DMS 273 treated with DMSO at 0.1 percent for 48 hours (cell line): ENCODE measurements at regions not wholly inside any gene's neighbourhood (a gene's known extent, or its start where the extent isn't known, plus 50 kb on each side); places are given as distances from the start of the nearest gene placed in this dataset.
"Not testable (repeated sequence)": the region's sequence is repeated elsewhere in the genome, so short reads cannot be mapped to it uniquely, and the experiment has no call there.

ENCODE experiments used
- DNase-seq: peaks from one replicate; lab custom pipeline; 2025; lab: John Stamatoyannopoulos, UW

DNA sequence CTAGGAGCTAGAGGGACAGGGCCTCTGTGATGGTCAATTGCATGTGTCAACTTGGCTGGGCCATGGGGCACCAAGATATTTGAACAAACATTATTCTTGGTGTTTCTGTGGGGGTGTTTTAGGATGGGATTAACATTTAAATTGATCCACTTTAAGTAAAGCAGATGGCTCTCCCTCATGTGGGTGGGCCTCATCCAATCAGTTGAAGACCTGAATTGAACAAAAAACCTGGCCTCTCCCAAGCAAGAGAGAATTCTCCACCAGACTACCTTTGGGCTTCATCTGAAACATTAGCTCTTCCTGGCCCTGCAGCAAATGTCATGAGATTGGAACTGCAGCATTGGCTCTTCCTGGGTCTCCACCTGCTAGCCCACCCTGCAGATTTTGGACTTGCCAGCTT lies 207.1 kb upstream of the ATP6AP2 start:
- DNase-seq, result no peak

DNA sequence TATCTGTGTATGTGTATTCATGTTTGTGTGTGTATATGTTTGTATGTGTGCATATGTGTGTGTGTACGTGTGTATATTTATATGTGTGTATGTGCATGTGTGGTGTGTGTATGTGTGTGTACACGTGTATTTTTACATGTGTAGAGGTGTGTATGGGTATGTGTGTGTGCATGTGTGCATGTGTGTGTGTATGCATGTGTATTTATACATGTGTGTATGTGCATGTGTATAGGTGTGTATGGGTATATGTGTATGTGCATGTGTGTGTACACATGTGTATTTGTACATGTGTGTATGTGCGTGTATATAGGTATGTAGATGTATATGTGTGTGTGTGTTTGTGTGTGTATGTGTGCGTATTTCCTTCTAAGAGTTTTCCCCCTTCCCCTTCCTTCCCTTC lies 207.7 kb upstream of the ATP6AP2 start:
- no peak for DNase-seq

DNA sequence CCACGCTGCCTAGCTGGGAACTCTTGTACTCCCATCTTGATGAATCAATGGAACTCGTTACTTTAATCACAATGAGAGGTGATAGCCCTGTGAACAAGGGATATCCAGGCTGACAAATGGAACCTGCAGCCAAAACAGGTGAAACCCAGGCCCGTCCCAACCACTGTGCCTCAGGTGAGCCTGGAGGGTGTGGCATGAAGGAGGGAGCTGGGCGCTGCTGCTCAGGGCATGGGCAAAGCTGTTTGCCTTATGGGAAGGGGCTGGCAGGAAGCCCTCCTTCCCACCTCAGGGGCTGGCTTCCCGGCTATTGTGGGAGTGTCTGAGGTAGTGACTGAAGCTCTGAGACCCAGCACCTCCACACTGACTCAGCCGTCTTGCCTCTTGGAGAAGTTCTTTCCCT lies 209.4 kb upstream of the ATP6AP2 start:
- no peak for DNase-seq

DNA sequence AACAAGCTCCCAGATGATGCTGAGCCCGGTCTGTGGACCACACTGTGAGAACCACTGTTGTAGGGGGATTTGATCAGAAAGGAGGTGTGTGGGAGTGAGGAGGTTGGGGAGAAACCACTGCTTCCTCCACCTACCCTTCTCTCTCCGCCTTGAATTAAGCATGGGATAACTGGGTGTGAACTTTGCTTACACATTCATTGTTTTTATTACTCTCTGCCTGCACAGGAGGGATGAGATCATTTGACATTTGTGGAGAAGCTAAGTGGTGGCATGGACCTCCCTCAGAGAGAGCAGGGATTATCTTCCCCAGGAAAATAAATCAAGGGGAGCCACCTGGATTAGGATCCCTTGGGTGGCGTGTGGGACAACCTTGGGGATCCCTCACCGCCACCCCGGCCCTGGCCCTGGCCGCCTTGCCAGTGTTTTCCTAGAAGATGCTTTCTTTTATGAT lies 212.1 kb upstream of the ATP6AP2 start:
- no peak for DNase-seq

DNA sequence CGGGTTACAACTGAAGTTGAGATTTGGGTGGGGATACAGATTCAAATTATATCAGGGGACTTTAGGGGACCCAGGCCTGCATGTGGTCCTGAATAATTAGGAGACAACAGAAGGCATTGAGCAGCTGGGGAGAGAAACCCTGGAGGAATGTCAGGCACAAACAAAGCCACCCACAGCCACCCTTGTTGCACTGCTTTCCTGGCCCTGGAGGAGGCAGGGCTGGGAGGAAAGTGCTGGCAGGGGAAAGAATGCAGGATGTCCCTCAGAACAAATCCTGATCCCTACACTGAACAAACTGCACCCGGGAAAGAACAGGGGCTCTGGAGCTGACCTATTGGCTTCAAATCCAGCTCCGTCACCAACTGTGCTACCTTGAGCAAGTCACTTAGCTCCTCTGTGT lies 214.1 kb upstream of the ATP6AP2 start:
- DNase-seq, result no peak

DNA sequence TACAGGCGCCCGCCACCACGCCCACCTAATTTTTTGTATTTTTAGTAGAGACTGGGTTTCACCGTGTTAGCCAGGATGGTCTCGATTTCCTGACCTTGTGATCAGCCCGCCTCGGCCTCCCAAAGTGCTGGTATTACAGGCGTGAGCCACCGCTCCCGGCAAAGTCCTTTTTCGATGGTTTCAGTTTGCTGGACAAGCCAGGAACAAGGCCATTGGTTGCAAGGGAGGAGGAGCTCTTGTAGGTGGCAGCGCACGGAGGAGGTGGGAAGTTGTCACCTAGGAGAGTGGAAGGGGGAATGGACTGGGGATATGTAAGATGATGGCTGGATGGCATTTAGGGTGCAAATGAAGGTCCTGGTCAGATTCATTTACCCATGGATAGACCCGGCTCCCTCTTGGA lies 218.5 kb upstream of the ATP6AP2 start:
- DNase-seq, result not testable (repeated sequence)

DNA sequence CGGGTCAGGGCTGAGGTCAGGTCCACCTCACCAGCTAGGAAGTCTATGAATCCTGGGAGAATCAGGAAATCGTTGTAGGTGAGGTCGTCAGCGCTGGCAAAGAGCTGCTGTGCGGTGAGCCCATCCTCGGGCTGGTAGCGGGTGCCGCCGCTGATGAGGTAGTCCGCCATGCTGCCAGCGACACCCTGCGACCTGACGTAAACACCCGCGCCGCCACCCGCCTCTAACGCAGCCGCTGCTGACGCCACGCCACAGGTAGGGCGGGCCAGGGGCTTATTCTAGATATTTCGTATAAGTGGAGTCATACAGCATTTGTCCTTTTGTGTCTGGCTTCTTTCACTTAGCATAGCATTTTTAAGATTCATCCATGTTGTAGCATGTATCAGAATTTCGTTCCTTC lies 220.2 kb upstream of the ATP6AP2 start:
- DNase-seq, result no peak

DNA sequence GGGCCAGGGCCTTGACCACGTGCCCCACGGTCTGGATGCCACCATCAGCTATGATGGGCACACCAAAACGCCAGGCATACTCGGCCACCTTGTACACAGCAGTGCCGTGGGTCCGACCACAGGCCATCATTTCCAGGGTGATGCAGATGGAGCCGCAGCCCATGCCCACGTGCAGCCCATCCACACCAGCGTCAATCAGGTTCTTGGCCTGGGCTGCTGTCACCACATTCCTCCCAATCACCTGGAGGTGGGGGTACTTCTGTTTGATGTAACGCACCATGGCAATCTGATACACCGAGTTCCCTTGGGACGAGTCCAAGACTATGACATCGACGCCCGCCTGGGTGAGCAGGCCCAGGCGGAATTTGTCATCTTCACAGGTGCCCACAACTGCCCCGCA lies 221.2 kb upstream of the ATP6AP2 start:
- no peak for DNase-seq

DNA sequence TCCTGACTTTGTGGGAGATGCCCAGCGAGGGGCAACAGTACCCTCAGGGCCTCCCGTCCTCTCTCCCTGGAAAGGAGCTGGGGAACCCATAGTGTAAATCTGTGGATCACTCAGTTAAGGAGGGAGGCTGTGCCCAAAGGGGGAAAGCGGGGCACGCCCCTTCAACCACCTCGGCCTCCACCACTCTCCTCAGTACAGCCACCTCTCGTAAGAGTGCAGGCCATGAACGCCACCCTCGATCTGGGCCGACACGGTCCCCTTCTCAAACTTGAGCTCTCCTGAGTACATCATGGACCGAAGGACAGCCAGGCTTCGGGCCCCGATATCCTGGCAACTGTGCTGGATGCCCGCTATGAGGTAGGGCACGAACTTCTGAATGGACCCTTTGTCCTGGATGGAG lies 221.8 kb upstream of the ATP6AP2 start:
- no peak for DNase-seq

DNA sequence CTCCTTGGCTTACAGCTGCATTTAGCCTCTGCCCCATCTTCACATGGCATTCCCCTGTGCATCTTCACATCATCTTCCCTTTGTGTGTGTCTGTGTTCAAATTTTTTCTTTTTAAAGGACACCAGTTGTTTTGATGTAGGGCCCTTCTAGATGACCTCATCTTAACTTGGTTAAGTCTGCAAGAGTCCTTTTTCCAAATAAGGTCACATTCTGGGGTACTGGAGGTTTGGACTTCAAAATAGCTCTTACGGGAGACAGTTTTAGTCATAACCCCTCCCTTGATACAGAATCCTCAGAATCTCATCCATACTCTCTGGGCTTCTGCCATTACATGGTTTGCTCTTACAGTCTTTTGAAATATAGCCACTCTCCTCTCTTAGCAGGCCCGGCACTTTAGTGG lies 231.5 kb upstream of the ATP6AP2 start:
- DNase-seq, result no peak

DNA sequence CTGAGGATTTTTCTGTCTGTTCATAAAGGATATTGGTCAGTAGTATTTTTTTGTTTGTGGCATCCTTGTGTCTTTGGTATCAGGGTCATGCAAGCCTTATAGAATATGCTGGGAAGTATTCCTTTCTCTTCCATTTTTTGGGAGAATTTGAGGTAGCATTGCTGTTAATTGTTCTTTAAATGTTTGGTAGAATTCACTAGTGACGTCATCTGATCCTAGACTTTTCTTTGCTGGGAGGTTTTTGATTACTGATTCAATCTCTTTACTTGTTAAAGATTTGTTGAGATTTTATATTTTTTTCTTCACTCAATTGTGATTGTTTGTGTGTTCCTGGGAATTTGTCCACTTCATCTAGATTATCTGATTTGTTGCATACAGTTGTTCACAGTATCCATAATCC lies 234.4 kb upstream of the ATP6AP2 start:
- no peak for DNase-seq

DNA sequence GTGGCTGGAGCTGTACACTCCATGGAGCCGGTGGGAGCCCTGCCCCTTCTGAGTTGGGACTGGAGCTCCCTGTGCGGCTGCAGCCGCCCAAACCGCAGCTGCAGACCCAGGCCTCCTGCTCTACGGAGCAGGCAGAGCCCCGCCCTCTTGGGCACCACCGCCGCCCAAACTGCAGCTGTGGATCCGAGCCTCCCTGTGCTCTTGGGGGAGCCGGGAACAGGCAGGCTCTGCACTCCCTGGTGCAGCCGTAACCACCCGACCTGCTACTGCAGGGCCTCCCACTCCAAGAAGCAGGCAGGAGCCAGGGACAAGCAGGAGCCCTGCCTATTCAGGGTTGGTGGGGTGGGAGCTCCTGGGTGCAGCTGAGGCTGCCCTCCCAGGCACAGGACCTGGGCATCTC lies 237.5 kb upstream of the ATP6AP2 start:
- DNase-seq, result no peak

DNA sequence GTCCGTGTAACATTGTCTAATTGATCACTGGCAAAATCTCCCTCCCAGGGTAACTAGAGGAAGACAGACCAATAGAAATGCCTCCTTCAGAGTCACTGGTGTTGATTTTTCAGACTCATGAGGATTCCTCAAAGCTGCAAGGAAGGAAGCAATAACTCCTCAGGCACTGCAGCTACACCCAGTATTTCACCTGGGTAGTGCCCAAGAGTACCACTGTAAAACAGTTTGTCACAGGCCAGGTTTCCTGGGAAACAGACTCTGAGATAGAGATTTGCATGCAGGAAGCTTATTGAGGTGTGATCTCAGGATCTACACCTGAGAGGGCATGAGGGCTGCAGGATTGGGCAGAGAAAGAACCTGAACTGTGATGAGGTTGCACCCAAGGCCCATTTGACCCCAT lies 240.7 kb upstream of the ATP6AP2 start:
- DNase-seq, result no peak

DNA sequence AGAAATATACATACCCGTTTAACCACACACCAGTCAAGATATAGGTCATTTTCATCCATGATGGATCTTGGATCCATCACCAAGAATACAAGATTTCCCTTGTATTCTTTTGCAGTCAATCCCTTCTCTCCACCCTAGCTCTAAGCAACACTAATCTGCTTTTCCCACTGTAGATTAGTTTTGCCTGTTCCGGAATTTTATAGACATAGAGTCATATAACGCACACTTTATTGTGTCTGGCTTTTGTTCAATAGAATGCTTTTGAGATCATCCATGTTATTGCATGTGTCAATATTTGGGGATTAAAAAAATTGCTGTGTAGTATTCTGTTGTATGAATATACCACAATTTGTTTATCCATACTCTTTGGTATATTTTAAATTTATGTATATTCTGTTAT lies 235.6 kb upstream of the BCOR start:
- DNase-seq, result no peak

DNA sequence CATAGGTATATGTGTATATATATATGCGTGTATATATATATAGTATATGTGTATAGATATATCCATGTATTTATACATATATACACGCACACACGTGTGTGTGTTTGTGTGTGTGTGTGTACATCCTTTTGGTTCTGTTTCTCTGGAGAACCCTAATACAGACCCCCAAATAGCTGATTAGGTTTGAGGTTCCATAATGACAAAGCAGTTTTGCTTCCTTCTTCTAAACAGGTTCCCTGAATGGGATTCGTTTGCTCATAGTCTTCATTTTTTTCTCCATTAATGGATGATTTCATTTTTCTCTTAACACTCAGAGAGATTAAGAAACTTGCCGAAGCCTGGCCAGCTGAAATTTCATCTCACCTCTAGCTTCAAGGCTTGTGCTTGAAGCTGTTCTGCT lies 234.0 kb upstream of the BCOR start:
- DNase-seq, result no peak

DNA sequence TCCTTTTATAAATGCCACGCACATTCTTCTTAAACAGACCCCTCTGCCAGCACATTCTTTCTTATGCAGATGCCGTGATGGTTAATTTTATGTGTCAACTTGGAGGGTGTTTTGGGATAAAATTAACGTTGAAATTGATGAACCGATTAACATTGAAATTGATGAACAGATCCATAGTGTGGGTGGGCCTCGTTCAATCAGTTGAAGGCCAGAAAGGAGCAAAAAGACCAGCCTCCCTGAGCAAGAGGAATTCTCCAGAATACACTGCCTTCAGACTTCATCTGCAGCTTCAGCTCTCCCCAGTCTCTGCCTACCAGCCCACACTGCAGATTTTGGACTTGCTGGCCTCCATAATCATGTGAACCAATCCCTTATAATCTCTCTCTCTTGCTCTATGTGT lies 233.6 kb upstream of the BCOR start:
- no peak for DNase-seq

DNA sequence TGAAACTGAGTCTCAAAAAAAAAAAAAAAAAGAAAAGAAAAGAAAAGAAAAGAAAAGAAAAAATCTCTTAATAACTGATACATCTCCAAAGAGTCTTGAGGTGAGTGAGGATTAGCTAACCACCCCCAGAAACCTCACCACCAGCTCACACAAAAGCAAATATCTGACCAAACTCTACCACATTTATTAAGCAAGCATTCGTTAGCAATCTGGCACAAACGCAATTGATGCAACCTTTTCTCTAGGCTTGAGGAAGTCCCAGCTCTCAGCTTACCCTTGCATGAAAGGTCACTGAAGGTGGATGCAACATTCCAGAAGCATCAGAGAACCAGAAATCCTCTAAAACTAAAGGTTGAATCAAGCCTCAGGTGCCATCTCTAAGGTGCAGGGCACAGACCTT lies 231.9 kb upstream of the BCOR start:
- no peak for DNase-seq

DNA sequence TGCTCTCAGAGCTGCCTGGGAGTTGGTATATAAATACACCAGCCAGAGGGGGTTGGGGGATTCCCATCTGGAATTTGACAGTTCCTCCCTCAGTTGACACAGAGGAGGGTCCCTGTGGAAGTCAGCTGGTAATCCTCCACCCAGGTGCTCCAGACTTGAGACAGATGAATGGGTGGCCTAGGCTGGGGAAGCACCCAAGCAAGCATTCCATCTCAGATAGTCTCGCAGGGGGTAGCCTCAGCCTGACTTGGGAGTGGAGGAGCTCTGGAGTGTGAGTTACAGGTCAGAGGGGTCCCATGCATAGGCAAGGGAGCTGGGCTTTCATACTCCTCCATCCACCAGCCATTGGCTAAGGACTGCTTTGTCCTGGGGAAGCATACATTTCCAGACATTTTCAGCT lies 229.3 kb upstream of the BCOR start:
- DNase-seq, result no peak

DNA sequence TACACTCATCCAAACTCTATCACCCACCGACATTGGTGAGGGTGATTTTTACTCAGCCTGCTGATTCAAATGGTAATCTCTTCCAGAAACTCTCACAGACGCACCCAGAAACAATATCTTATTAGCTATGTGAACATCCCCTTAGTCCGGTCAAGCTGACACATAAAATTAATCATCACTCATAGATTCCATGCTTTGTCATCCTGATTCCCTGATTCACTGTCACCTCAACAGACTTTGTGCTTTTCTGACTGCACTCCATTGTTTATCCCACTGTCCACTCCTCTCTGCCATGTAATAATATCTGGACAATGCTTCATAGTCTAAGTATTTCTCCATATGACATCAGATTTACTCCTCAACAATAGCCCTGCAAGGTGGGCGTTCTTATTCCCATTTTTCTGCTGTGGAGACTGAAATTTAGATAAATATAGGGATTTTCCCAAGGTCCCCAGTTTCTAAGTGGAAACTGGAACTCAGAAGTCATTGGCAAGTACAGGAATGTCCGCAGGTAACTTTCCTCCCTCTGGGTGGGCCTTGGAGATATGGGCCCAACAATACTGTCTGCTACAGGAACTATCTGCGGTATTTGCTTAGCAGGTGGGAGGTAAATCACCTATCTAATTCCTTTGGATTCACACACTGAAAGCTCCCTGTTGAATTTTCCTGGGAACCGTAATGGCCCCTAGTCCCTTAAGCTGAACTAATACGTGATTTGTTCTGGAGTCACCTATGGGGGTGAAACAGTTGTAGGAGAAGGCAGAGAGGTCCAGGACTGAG lies 228.6 kb upstream of the BCOR start:
- DNase-seq, result no peak

DNA sequence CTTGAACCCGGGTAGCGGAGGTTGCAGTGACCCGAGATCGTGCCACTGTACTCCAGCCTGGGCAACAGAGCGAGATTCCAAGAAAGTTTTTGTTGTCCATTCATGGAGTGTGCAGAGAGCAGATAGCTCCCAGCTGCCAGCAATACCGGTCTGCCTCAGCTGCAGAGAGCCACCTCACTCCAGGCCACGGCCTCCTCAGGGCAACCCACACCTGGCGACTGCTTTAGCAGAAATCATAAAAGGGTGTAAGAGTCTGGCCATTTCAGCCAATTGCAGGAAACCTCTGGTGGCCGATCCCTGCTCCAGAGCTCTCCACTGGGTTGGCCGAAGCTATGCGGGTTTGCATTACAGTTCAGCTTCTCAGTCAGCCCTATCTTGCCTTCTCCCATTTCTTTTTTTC lies 227.4 kb upstream of the BCOR start:
- DNase-seq, result no peak

DNA sequence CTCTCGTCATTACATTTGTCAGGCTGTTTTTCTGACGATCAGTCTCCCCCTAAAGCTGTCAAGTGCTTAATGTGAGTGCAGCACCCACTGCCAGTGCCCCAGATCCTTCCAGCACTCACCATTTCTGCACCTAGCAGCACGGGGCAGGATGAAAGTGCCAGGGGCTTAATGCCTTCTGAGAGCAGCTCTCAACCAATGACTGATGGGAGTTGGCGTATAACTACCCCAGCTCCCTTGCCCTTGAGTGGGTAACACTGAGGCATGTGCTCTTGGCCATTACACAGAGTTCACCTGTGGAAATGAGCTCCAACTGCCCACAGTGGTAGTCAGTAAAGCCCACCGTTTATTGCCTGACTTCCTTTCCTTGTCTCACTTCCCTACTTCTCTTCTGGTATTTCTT lies 226.2 kb upstream of the BCOR start:
- no peak for DNase-seq

DNA sequence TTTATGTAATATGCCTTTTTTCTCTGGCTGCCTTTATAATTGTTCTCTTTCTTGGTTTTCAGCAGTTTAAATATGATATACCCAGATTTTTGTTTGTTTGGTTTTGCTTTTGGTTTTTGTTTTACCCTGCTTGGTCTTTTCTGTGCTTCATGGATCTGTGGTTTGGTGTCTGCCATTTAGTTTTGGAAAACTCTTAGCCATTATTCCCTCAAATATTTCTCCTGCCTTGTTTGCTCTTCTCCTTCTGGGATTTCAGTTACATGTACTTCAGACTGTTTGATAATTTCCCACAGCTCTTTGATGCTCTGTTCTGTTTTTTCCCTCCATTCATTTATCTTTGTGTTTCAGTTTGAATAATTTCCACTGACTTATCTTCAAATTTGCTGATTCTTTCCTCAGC lies 223.1 kb upstream of the BCOR start:
- no peak for DNase-seq

DNA sequence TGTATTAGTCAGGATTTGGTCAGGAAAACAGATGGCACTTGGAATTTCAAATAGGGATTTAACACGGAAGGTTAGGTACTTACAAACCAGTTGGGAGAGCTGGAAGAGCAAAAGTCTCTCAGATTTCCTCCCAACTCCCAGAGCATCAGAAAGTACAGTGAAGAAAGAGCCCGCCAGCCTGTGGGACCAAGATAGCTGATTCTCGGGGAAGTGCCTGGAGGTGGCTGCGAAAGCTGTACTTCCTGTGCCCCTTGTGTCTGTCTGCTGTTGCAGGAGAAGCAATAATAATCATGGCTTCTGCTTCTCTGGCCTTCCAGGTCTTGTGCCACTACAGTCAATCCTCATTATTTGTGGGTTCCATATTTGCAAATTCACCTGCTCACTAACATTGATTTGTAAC lies 221.0 kb upstream of the BCOR start:
- DNase-seq, result peak; percentile 9

DNA sequence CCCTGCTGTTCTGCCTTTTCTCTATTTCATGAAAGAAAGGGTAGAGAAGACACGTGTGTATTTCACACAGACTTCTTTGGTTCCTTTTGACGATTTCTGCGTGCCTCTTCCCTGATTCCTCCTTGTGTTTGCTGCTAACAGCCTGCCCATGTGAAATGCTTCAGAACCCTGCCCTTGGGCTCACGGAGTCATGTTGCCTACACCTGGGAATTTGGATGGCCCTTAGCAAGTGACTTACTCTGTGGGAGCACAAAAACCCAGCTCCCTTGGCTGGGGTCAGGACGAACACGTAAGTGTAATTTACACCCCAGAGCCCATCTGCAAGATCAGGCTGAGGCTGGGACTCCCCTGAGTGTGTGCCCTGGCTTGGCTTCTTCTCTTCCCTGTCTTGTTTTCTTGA lies 220.3 kb upstream of the BCOR start:
- no peak for DNase-seq

DNA sequence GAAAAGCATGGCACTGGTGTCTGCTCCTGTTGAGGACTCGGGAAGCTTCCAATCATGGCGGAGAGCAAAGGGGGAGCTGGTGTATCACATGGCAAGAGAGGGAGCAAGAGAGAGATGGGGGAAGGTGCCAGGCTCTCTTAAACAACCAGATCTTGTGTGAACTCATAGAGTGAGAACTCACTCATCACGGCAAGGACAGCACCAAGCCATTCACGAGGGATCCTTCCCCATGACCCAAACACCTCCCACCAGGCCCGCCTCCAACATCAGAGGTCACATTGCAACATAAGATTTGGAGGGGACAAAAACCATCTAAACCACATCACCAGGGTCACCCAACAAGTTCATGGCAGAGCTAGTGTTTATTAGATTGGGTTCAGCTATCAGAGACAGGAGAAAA lies 218.7 kb upstream of the BCOR start:
- no peak for DNase-seq
